ENCODE measurements at regions not wholly inside any gene's neighbourhood (a gene's known extent, or its start where the extent isn't known, plus 50 kb on each side); places are given as distances from the start of the nearest gene placed in this dataset.

GRCh38 chr2:101625387-101625786, 72.1 kb upstream of the MAP4K4 start:
- Histone ChIP-seq H3K4me1 (ENCODE audit: control insufficient read depth in 1 of 2, insufficient read depth in 2 of 2, low read length in 2 of 2) (no peaks in the 10 kb centered on the region), H3K79me2 (ENCODE audit: insufficient read depth, low read length) (no peaks in the 10 kb centered on the region), H3K9me2 (ENCODE audit: insufficient read depth) (no peaks in the 10 kb centered on the region), H2AFZ (ENCODE audit: low read depth, low read length, poor library complexity, severe bottlenecking) (no peak overlapping the region), H3K4me2 (ENCODE audit: low read length) (no peak overlapping the region), H3K36me3 (ENCODE audit: control insufficient read depth in 1 of 2, insufficient read depth in 2 of 2, low read length in 2 of 2) (no peaks in the 10 kb centered on the region), H3K27me3 (ENCODE audit: insufficient read depth, low read length) (no peaks in the 10 kb centered on the region), H3K9me3 (ENCODE audit: control insufficient read depth in 1 of 2, insufficient read depth in 1 of 2, low read depth in 1 of 2, low read length in 2 of 2) (no peaks in the 10 kb centered on the region), H3K27ac (ENCODE audit: low read depth, low read length) (no peak overlapping the region), H3K4me3 (replicated peaks in 1 of 2; ENCODE audit: low read depth in 1 of 2, low read length in 2 of 2) (no peak overlapping the region), H4K20me1 (ENCODE audit: insufficient read depth) (no peaks in the 10 kb centered on the region), H3K9ac (ENCODE audit: low read length) (no peak overlapping the region)
- TF ChIP-seq CTCF (IDR thresholded peaks at IDR 0.05 in 2 of 3, conservative IDR thresholded peaks at IDR 0.05 in 1 of 3; ENCODE audit: borderline replicate concordance in 1 of 3, insufficient read depth in 1 of 3, low read depth in 2 of 3, low read length in 2 of 3) (no peak), SIN3A (IDR thresholded peaks at IDR 0.05; ENCODE audit: low read depth) (no peak), POLR2A (IDR thresholded peaks at IDR 0.05; ENCODE audit: borderline replicate concordance, extremely low read depth, insufficient read depth, insufficient read length) (no peak), ZNF274 (IDR thresholded peaks at IDR 0.05; ENCODE audit: low read depth, low read length) (no peak), EZH2phosphoT487 (IDR thresholded peaks at IDR 0.05; ENCODE audit: borderline replicate concordance) (no peak), MAX (IDR thresholded peaks at IDR 0.05) (no peak), ATF3 (IDR thresholded peaks at IDR 0.05) (no peak), YY1 (IDR thresholded peaks at IDR 0.05; ENCODE audit: extremely low read depth, insufficient replicate concordance, low read depth, low read length) (no peak), REST (IDR thresholded peaks at IDR 0.05; ENCODE audit: low read depth) (no peak)
- no TSS peak for BruUV-seq (replicated peaks)
- intact Hi-C loops (cut with micrococcal nuclease), result no loop called here
- ATAC-seq (no peak), DNase-seq (ENCODE audit: low read depth, low spot score) (no peak)
- ChIA-PET CTCF (no interaction called here), RAD21 (ENCODE audit: low non-redundant PET in 1 of 2, low total read pairs in 2 of 2, uncharacterized antibody in 2 of 2, unreplicated experiment in 2 of 2) (no interaction called here), POLR2A (no interaction called here)

Data from HCT116 (cell line).